Lower leg skin (tissue), 3 donors: ENCODE measurements at regions not wholly inside any gene's neighbourhood (a gene's known extent, or its start where the extent isn't known, plus 50 kb on each side); places are given as distances from the start of the nearest gene placed in this dataset.

ENCODE experiments used
- CTCF ChIP-seq, 3 donors: fragments of 450-650 bp; IDR thresholded peaks; one replicate each; pipeline ENCODE4 v1.5.1; 2016; ENCODE audit warnings: antibody characterized with exemption in 3 of 3, mild to moderate bottlenecking in 3 of 3, moderate library complexity in 2 of 3
- POLR2A ChIP-seq, 2 donors: fragments of 450-650 bp; IDR thresholded peaks; one replicate each; pipeline ENCODE4 v1.6.1; 2016 to 2017; ENCODE audit warnings: antibody characterized with exemption in 2 of 2, mild to moderate bottlenecking in 1 of 2, moderate library complexity in 1 of 2

GRCh38 chr4:135464311-135464710 is 1262.7 kb upstream of the PABPC4L start:
- TF ChIP-seq CTCF (IDR thresholded peaks at IDR 0.05): no peak
- no peak for TF ChIP-seq POLR2A (IDR thresholded peaks at IDR 0.05)
